A673 (cell line): ENCODE measurements at regions not wholly inside any gene's neighbourhood (a gene's known extent, or its start where the extent isn't known, plus 50 kb on each side); places are given as distances from the start of the nearest gene placed in this dataset.

Experiments used
- EZH2 ChIP-seq: fragments of 200-600 bp; sonication (generic); IDR thresholded peaks from 2 replicates; pipeline ENCODE4 v1.6.1; 2017; ENCODE audit warnings: borderline replicate concordance, low read depth, mild to moderate bottlenecking, mixed read lengths, antibody characterized with exemption, low read length; ENCODE audit not compliant: poor library complexity, severe bottlenecking
- TF ChIP-seq, protein P1 (sequence below): fragments of 300-800, 200-600 bp; sonication (generic); conservative IDR thresholded peaks from 2 replicates; pipeline ENCODE4 v1.5.1; 2017; ENCODE audit warnings: low read depth, mild to moderate bottlenecking, antibody characterized with exemption, low read length, moderate library complexity, mixed read lengths

- TF ChIP-seq, protein P1, sequence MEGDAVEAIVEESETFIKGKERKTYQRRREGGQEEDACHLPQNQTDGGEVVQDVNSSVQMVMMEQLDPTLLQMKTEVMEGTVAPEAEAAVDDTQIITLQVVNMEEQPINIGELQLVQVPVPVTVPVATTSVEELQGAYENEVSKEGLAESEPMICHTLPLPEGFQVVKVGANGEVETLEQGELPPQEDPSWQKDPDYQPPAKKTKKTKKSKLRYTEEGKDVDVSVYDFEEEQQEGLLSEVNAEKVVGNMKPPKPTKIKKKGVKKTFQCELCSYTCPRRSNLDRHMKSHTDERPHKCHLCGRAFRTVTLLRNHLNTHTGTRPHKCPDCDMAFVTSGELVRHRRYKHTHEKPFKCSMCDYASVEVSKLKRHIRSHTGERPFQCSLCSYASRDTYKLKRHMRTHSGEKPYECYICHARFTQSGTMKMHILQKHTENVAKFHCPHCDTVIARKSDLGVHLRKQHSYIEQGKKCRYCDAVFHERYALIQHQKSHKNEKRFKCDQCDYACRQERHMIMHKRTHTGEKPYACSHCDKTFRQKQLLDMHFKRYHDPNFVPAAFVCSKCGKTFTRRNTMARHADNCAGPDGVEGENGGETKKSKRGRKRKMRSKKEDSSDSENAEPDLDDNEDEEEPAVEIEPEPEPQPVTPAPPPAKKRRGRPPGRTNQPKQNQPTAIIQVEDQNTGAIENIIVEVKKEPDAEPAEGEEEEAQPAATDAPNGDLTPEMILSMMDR = no peak
- TF ChIP-seq EZH2 = no peak
These were observed 303.1 kb upstream of the SORL1-AS1 start for GRCh38 chr11:121755906-121756305.
